ENCODE measurements at regions not wholly inside any gene's neighbourhood (a gene's known extent, or its start where the extent isn't known, plus 50 kb on each side); places are given as distances from the start of the nearest gene placed in this dataset.
"Not testable (repeated sequence)": the region's sequence is repeated elsewhere in the genome, so short reads cannot be mapped to it uniquely, and the experiment has no call there.

- DNase-seq (ENCODE audit: low read depth) = no peak
Measured at GRCh38 chr6:43935921-43936439, 166.0 kb downstream of the VEGFA start.

GRCh38 chr6:43934803-43935602 lies 165.0 kb downstream of the VEGFA start:
- DNase-seq (ENCODE audit: low read depth) = no peak

- no peak for DNase-seq (ENCODE audit: low read depth)
Measured at GRCh38 chr6:43934183-43934802, 164.3 kb downstream of the VEGFA start.

- no peak for DNase-seq (ENCODE audit: low read depth)
Measured at GRCh38 chr6:43933148-43933885, 163.3 kb downstream of the VEGFA start.

GRCh38 chr6:43932259-43933147 lies 162.5 kb downstream of the VEGFA start:
- DNase-seq (ENCODE audit: low read depth) = no peak

DNA sequence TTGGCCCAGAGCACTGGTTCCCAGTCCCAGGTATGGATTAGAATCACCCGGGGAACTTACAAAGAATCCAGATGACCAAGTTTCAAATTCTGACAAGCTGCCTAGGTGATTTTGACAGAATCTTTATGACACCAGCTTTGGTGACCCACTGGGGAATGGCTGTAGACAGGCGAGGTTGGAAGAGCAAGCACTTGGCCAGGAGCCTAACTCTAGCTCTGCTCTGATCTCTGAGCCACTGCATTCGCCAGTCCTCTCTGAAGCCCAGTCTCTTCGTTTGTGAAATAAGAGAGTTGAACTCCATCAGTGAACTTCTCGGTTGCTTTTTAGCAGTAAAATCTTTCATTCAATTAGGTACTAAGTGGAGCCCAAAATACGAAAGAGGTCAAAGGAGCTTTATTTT lies 161.2 kb downstream of the VEGFA start:
- no peak for DNase-seq (ENCODE audit: low read depth)

DNA sequence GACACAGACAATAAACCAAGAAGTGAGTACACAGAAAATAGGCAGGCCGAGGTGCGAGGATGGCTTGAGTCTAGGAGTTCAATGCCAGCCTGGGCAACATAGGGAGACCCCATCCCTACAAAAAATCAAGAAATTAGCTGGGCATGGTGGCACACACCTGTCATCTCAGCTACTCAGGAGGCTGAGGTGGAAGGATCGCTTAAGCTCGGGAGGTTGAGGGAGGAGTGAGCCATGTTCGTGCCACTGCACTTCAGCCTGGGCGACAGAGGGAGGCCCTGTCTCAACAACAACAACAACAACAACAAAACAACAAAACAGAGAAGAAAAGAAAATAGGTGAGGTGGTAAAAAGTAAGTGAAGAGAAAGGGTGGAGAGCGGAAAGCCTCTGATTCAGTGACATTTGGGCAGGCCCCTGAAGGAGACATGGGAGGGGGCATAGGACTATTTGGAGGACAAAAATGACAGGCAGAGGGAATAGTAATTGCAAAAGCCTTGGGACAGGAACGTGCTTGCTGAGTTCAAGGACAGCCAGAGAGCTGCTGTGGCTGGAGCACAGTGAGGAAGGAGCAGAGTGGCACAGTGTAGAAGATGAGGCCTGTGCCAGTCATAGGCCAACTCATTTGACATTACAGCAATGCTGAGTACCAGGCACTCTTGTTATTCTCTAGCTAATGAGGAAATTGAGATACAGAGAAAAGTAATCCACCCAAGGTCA lies 160.6 kb downstream of the VEGFA start:
- DNase-seq (ENCODE audit: low read depth) = no peak

DNA sequence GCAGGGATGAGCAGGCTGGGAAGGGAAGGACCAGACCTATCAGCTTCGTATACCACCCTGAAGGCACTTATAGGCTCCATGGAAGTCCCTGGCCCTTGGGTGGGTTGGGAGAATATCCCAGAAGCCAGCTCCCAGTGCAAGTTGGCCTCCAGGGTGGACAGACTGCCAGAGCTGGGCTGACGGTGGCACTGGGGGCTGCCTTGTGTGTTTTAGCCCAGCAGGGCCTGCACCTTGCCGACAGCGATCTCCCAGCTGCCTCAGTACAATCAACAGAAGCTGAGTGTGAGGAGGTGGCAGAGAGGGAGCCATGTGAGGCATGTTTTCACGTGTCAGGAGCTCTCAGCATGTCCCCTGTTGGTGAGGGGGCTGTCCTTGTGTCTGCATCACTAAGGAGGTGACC lies 159.5 kb downstream of the VEGFA start:
- DNase-seq (ENCODE audit: low read depth) = no peak

GRCh38 chr6:43927532-43928210 lies 157.7 kb downstream of the VEGFA start:
- DNase-seq (ENCODE audit: low read depth) = peak; percentile 50

DNA sequence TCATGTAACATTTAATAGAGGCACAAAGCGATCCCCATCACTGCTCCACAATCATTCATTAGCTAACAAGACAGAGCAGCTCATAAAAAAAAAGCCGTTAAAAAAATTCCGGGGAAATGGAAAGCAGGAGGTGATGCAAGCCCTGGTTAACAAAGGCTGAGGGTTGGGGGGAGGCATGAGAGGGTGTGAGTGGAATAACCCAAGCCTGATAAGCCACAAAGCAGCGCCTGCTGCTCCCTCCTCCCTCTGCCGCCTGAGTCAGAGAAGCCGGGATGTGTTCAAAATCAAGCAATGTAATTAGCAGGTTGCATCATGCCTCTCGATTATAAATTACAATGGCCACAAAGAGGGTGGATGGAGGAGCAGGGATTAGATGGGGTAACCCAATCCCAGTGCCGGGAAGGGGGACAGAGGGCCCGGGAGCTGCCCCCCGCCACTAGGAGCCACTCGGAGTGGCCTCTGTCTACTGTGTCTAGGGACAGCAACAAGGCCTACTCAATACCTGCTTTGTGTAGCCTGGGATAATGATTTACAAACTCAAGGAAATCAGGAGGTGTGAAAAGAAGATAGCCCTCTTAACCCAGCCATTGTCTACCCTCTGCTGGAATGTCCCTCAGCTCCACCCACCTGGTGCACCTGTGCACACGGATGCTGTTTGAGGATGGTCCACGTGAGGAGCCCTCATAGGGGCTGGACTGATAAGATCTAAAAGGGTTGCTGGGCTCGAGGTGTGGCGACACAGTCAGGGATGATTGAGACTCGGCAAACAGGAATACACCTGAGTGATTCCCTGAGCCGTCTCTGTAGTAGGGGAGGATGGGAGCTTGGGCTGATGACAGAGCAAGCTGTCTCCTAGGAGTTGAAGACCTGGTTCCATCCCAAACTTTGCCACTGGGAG lies 156.9 kb downstream of the VEGFA start:
- DNase-seq (ENCODE audit: low read depth) = peak; percentile 95

- not testable (repeated sequence) for DNase-seq (ENCODE audit: low read depth)
Measured at GRCh38 chr6:43925636-43926139, 155.7 kb downstream of the VEGFA start.

DNA sequence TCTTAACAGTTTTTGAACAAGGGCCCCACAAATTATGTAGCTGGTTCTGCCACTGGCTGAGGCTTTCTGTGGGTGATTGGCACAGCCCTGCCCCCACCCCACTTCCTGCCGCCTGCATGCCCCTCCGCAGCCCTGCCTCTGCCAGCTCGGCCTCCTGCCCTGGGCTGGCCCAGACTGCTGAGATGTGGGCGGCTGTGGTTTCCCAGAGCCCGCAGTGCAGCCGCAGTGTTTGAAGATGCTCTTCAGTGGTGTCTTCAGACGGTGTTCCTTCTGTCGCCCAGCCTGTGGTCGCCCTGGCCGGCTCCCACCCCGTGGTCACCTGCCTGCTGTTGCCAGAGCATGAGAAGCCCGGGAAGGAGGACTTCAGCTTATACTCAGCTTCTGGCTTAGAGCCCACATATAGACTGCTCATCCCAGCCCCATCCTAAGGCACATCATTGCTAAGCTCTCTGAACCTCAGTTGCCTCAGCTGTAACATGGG lies 154.3 kb downstream of the VEGFA start:
- DNase-seq (ENCODE audit: low read depth) = peak; percentile 76

DNA sequence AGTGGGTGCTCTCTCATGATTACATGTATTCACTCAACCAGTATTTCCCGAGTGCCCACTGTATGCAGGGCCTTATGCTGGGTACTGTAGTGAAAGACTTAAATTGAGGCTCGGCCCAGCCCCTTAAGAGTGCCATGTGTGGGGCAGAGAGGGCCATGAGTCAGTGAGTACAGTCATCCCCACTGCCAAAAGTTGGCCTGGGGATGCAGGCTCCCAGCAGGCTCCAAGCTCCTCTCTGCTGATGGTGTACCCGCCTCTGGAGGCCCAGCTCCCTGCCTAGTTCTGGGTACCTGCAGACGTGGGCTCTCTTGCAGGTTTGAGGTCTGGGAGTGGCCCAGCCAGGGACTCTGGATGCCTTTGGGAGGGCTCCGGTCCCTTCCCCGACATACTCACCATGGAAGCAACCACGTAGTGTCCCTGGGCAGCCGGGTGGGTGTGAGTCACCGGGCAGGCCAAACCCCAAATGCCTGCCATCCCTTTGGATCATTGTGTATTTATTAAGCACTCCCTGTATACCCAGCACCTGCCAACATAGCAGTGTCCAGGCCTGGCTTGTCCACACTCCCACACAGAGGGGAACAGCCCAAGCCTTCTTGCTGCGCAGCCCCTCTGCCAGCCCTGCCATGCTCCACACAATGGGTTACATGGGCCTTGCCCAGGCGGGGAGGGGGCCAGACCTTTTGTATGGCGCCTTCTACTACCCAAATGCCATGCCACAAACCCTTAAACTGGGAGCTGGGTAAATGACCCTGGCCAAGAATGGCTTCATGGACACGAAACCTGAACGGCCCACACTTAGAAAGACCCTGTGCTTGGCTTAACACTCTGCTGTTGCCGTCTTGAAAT lies 153.6 kb downstream of the VEGFA start:
- DNase-seq (ENCODE audit: low read depth) = peak; percentile 89

GRCh38 chr6:43922426-43923375 lies 152.7 kb downstream of the VEGFA start:
- no peak for DNase-seq (ENCODE audit: low read depth)

- DNase-seq (ENCODE audit: low read depth) = no peak
Measured at GRCh38 chr6:43921548-43922425, 151.8 kb downstream of the VEGFA start.

- no peak for DNase-seq (ENCODE audit: low read depth)
Measured at GRCh38 chr6:43921039-43921438, 151.0 kb downstream of the VEGFA start.

Data from M059J (cell line).